Thyroid gland (tissue), 4 donors: ENCODE measurements at regions not wholly inside any gene's neighbourhood (a gene's known extent, or its start where the extent isn't known, plus 50 kb on each side); places are given as distances from the start of the nearest gene placed in this dataset.
"Not testable (repeated sequence)": the region's sequence is repeated elsewhere in the genome, so short reads cannot be mapped to it uniquely, and the experiment has no call there.

ENCODE experiments used
- DNase-seq, 2 donors: peaks; one replicate each; pipeline ENCODE4 v3.0.0-alpha.2; 2019
- H3K27ac ChIP-seq, 3 donors: fragments of 200-600 bp; sonication (generic); 1 replicate in 2 of 3; 2 replicates in 1 of 3; pipeline ENCODE4 v1.5.1; 2016 to 2019; ENCODE audit warnings: mild to moderate bottlenecking in 1 of 3, moderate library complexity in 1 of 3
- H3K27me3 ChIP-seq: fragments of 200-600 bp; sonication (generic); one replicate; pipeline ENCODE4 v1.5.1; 2019
- H3K36me3 ChIP-seq, 2 donors: fragments of 200-600 bp; sonication (generic); one replicate each; pipeline ENCODE4 v1.5.1; 2016 to 2019
- H3K4me1 ChIP-seq, 2 donors: fragments of 200-600 bp; sonication (generic); one replicate each; pipeline ENCODE4 v1.5.1; 2017 to 2019
- H3K4me3 ChIP-seq, 3 donors: fragments of 200-600 bp; sonication (generic); replicated peaks in 1 of 3; 1 replicate in 2 of 3; 2 replicates in 1 of 3; pipeline ENCODE4 v1.5.1; 2016; ENCODE audit warnings: mild to moderate bottlenecking in 1 of 3
- H3K9me3 ChIP-seq: fragments of 200-600 bp; sonication (generic); one replicate; pipeline ENCODE4 v1.5.1; 2017
- CTCF ChIP-seq, 6 experiments: fragments of 200-600 bp in 3 of 6; fragments of 450-650 bp in 3 of 6; sonication (generic) in 3 of 6; IDR thresholded peaks; one replicate each; pipeline ENCODE4 v1.5.1; 2016 to 2019; ENCODE audit warnings: antibody characterized with exemption in 6 of 6, mild to moderate bottlenecking in 2 of 6, inconsistent platforms in 1 of 6, moderate library complexity in 1 of 6
- POLR2A ChIP-seq, 2 donors: fragments of 450-650 bp; IDR thresholded peaks; one replicate each; pipeline ENCODE4 v1.6.1; 2017; ENCODE audit warnings: antibody characterized with exemption in 2 of 2, mild to moderate bottlenecking in 2 of 2, moderate library complexity in 1 of 2
- WGBS, 2 donors: methylation state at CpG; one replicate each; pipeline ENCODE4 v1.1.5; 2017; 5-methylcytosine and 5-hydroxymethylcytosine counted together
- intact Hi-C: fragments of 100-400 bp; cut with DNase I; formaldehyde crosslinking; loops from one replicate; pipeline ENCODE4 v1.15.1; 2023

- Histone ChIP-seq H3K4me3 (no peak overlapping the region), H3K27me3 (no peaks in the 10 kb centered on the region), H3K36me3 (no peaks in the 10 kb centered on the region), H3K9me3 (no peaks in the 10 kb centered on the region), H3K27ac (no peak overlapping the region), H3K4me1 (no peaks in the 10 kb centered on the region)
- no peak for DNase-seq
- TF ChIP-seq POLR2A (IDR thresholded peaks at IDR 0.05) (no peak), CTCF (IDR thresholded peaks at IDR 0.05) (no peak)
- WGBS, 2 donors = 86 to 92% methylated on average over 6 of the region's 6 CpGs
- intact Hi-C loops = no loop called here
These were observed 423.4 kb downstream of the RND3 start for GRCh38 chr2:150063931-150064548.

- TF ChIP-seq POLR2A (IDR thresholded peaks at IDR 0.05) (no peak), CTCF (IDR thresholded peaks at IDR 0.05) (no peak)
- no peaks in the 10 kb centered on the region for H3K27me3 ChIP-seq
- no peak for DNase-seq
- H3K4me1 ChIP-seq = no peaks in the 10 kb centered on the region
- intact Hi-C loops = no loop called here
- no peaks in the 10 kb centered on the region for H3K36me3 ChIP-seq
- H3K9me3 ChIP-seq = no peaks in the 10 kb centered on the region
- H3K27ac ChIP-seq = no peak overlapping the region
- WGBS, 2 donors = 85 to 97% methylated on average over 2 of the region's 2 CpGs
- no peak overlapping the region for H3K4me3 ChIP-seq
These were observed 424.0 kb downstream of the RND3 start for GRCh38 chr2:150063432-150063889.

GRCh38 chr2:150062416-150062815, 425.1 kb downstream of the RND3 start:
- Histone ChIP-seq H3K4me1 (no peaks in the 10 kb centered on the region), H3K4me3 (no peak overlapping the region), H3K9me3 (no peaks in the 10 kb centered on the region), H3K36me3 (no peaks in the 10 kb centered on the region), H3K27ac (no peak overlapping the region), H3K27me3 (no peaks in the 10 kb centered on the region)
- TF ChIP-seq POLR2A (IDR thresholded peaks at IDR 0.05) = no peak
- TF ChIP-seq CTCF (IDR thresholded peaks at IDR 0.05) = no peak
- intact Hi-C loops = no loop called here
- DNase-seq = no peak
- WGBS, 2 donors = 66 to 67% methylated on average over 3 of the region's 3 CpGs

- Histone ChIP-seq H3K4me3 (no peak overlapping the region), H3K36me3 (no peaks in the 10 kb centered on the region), H3K27ac (no peak overlapping the region), H3K9me3 (no peaks in the 10 kb centered on the region), H3K4me1 (no peaks in the 10 kb centered on the region), H3K27me3 (no peaks in the 10 kb centered on the region)
- 57 to 62% methylated on average over 1 of the region's 1 CpG for WGBS, 2 donors
- TF ChIP-seq CTCF (IDR thresholded peaks at IDR 0.05) (no peak), POLR2A (IDR thresholded peaks at IDR 0.05) (no peak)
- intact Hi-C loops = no loop called here
- no peak for DNase-seq
These were observed 427.1 kb downstream of the RND3 start for GRCh38 chr2:150060341-150060740.

- DNase-seq, H3K4me1 ChIP-seq, H3K27me3 ChIP-seq, H3K4me3 ChIP-seq, H3K9me3 ChIP-seq, H3K27ac ChIP-seq, intact Hi-C loops, H3K36me3 ChIP-seq: not testable (repeated sequence)
- 94 to 99% methylated on average over 2 of the region's 2 CpGs for WGBS, 2 donors
These were observed 427.8 kb downstream of the RND3 start for GRCh38 chr2:150059676-150060075.
